Myocyte (in vitro differentiated cells): ENCODE measurements at regions not wholly inside any gene's neighbourhood (a gene's known extent, or its start where the extent isn't known, plus 50 kb on each side); places are given as distances from the start of the nearest gene placed in this dataset.
"Not testable (repeated sequence)": the region's sequence is repeated elsewhere in the genome, so short reads cannot be mapped to it uniquely, and the experiment has no call there.

Source experiments
- DNase-seq: peaks from one replicate; pipeline ENCODE4 v3.0.0-alpha.2; 2012; ENCODE audit warnings: low read depth

DNA sequence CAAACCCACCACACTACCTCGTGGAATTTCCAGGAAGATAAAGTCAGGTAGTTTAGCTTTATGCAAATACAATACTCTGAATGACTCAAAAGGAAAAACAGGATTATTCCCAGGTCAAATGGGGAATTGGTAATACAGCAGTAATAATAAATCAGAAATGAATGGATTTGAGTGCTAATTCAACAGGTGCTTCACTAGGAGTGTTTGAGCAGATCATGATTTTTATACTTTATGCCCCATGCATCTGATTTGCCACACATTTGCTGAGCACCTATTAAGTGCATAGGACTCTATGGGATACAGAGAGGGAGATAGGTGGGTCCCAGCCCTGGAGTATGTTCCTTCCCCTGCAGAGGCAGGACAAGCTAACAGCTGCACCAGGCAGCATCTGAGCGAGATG is 381.4 kb upstream of the PODXL start:
- no peak for DNase-seq

DNA sequence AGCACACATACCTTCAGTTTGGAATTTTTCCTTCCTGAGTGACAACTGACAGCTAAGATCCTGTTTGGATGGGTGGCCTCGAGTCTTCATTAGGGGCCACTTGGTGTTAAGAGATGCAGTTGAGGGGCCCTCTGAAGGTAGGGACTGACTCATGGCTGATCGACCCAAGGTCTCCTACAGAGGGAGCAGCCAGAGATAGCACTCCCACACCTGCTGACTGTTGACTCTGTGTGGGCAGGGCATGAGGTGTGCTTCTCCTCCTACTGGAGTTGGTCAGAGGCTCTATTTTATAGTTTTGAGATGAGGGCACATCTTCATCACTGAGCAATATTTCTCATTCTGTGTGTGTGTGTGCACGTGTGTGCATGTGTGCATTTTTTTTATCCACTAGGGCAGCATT is 378.8 kb upstream of the PODXL start:
- no peak for DNase-seq

DNA sequence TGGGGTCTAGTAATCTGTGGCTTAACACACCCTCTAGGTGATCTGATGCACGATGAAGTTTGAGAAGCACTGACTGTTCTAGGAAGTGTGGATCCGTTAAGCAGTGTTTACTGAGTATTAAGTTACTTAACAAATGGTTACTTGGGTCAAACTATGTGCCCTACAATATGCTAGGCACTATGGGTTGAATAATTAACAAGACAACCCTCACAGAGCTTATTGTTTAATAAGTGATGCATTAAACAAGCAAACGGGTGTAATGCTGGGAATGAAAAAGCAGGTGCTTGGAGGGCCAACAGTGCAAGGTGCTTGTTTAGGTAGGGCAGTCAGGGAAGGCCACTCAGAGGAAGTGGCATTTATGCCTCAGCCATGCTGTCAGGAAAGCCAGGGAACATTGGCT is 378.0 kb upstream of the PODXL start:
- no peak for DNase-seq

DNA sequence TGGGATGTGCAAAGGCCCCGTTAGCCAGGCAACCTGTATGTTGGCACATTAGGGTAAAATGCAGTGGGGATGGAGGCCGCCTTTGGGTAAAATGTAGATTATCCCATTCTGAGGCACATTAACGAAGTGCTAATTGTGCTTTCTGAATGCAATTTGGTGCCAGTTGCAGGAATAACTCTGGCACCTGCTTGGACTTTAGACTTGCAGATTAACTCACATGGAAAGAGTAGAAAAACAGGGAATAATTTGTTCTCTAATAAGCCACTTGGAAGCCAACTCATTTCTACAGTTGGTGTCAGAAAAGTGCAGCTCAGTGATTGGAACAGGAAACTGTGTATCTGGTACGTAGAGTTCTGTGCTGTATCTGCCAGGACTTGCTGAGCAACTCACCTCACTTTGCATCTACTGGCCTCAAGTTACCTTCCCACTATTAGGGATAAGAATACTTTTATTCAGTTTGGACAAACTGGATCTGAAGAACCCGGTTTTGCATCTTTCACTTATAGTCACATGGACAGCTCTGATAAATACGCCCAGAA is 377.4 kb upstream of the PODXL start:
- DNase-seq: no peak

DNA sequence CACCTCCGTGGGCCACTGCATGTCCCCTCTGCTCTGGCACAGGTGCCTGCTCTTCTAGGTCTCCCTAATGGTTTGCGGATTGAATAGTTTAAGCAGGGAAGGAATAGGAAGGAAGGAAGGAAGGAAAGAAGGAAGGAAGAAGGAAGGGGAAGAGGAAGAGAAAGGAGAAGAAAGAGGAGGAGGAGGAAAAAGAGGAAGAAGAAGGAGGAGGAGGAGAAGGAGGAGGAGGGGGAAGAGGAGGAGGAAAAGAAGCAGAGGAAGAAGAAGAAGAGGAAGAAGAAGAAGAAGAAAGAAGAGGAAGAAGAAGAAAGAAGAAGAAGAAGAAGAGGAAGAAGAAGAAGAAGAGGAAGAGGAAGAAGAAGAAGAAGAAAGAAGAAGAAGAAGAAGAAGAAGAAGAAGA is 376.8 kb upstream of the PODXL start:
- DNase-seq: not testable (repeated sequence)

DNA sequence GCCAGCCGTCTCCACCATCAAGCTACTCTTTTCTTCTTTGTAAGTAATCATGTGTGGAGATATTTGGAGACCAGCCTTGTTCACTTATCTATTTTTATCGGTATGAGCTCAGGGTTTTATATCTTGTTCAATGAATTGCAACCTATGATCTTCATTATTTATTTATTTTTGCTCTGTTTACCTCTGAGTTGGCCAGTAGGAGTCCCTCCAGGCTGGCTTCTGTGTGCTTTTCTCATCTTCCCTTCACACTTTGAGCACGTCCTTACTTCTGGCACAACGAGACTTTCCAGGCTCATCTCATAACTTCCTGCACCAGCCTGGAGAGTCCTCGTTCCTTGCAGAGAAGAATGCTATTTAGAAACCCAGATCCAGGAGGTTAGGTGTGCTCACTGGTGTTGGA is 375.8 kb upstream of the PODXL start:
- no peak for DNase-seq

DNA sequence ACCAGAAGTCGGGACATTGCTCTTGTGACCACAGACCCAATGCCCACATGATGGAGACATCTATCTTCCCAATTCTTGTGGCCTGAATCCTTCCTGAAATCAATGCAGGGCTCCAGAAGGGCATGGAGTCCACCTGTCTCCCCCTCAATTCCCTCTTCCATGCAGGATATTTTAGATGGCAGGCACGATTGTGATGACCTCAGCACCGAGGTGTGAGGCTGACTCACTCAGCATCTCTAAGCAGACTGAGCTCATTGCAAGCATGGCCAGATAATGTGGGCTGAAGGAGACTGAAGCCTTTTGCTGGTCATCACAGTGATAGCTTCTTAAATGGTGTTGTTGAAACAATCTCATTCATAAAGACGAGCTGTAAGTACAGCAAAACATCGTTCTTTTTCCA is 374.9 kb upstream of the PODXL start:
- no peak for DNase-seq

DNA sequence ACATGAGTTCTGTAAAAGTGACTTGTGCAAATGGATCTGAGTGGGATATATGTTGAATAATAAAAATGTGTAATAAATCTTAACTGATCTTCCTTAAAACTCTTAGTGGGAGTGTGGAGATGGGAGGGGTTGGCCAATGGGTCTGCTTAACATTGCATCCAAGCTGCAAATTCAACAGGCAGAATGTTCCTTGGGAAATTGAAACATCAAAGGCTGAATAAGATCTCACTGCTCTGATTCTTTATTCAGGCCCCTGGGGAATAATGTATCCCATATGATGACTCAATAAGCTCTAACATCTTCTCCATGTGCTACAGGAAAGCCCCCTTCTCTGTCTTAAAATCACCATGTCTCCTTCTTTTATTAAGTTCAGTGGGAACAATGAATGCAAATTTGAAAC is 373.2 kb upstream of the PODXL start:
- no peak for DNase-seq

DNA sequence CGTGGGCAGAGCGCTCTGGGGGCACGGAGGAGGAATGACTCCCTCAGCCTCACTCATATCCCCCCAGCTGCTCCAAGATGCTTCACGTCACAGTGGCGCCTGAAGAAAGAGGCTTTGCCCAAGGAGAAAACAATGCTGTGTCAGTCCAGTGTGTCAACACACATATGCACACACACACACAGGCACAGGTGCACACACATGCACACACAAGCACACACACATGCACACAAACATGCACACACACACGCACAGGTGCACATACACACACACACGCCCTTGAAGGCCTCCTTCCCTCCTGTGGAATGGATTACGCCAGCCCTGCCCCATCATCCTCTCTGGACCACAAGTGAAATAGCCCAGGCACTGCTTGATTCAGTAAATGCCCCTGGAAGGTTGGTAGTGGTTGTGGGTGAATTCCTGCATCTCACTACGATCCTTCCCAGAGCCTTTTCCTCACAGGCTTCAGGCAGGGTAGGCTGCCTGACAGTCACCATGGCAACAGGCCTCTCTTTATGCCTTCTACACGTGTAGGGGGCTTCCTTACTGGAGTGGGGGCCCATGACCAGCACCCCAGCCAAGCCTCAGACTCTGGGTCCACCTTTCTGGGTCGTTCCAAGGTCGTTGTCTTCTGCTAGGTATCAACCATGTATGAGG is 371.5 kb upstream of the PODXL start:
- DNase-seq: no peak

DNA sequence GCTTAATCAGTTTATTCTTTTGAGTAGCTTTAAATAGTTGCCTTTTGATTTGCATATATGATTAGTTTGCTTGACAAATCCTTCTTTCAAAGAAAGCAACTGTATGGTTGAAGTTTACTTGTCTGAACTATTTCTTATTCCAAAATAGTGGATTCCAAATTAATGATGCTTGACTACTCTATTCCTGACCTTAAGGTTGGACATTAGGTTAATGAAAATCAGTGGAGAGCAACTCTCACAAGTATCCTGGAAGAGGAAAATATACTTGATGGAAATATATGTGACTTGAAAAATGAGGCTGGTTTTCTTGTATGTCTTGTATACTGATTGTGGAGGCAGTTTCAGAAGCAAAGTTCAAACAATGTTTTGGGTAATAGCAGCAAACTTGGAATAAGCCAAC is 369.2 kb upstream of the PODXL start:
- no peak for DNase-seq

DNA sequence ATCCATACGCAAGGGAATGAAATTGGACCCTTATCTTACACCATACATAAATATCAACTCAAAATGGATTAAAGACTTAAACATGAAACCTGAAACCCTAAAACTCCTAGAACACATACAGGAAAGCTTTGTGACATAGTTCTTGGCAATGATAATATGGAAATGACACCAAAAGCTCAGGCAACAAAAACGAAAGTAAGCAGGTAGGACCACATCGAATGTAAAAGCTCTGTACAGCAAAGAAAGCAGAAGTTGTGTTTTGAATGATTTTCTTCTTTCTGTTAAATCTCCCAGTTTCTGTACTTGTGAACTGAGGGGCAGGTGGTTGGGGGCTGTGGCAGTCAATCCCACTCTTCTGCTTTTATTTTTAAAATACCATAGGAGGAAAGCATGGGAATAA is 368.4 kb upstream of the PODXL start:
- no peak for DNase-seq

DNA sequence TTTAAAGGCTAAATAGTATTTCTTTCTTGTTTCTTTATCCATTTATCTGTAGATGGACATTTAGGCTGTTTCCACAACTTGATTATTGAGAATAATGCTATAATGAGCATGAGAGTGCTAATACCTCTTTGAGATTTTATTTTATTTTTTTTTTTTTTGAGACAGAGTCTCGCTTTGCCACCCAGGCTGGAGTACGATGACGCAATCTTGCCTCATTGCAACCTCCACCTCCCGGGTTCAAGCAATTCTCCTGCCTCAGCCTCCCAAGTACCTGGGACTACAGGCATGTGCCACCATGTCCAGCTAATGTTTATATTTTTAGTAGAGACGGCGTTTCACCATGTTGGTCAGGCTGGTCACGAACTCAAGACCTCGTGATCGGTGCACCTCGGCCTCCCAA is 366.5 kb upstream of the PODXL start:
- DNase-seq: not testable (repeated sequence)

DNA sequence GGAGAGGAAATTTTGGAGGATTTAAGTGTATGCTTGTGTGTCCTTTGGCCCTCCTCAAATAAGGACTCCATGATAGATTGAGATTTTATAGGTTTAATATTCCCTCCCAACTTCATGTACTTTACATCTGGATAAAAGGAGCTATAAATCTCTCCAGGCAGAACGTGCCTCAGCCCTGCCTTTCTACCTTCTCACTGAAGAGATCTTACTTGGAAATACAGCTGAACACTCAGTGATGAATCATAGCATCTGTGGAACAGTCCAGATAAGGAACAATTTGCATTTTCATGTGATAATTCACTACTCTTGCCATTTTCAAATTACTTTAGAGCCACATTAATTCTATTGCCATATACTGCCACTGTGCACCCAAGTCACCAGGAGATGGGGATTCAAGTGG is 364.6 kb upstream of the PODXL start:
- no peak for DNase-seq

DNA sequence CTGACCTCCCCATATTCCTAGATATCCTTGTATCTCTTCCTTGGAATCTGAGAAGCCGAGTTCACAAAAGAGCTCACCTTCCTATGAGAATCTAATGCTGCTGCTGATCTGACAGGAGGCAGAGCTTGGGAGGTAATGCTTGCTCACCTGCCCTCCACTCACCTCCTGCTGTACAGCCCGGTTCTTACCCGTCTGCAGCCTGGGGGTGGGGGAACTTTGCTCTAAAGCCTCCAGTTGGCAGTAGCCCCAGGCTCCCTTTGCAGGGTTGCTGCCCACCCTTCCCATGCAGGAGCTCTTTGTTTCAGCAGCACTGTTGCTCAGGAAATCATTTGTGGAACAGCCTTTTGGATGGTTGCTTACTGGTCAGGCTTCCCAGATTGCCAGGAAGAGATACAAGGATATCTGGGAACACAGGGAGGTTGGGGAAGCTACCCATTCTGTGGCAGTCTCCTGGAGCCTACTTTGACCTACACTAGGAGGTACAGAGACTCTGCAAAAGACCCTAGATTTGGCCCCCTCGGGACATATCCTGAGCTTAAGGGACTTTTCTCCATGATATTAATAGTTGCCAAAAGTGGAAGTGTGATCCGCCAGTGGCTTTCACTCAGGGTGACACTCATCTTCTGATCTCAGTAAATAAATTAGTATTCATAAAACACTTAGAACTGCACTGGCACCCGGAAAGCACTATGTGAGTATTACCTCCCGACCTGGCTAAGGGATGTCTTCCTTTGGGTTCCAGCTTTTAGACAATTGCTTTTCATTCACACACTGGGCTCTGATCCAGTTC is 363.7 kb upstream of the PODXL start:
- DNase-seq: no peak

DNA sequence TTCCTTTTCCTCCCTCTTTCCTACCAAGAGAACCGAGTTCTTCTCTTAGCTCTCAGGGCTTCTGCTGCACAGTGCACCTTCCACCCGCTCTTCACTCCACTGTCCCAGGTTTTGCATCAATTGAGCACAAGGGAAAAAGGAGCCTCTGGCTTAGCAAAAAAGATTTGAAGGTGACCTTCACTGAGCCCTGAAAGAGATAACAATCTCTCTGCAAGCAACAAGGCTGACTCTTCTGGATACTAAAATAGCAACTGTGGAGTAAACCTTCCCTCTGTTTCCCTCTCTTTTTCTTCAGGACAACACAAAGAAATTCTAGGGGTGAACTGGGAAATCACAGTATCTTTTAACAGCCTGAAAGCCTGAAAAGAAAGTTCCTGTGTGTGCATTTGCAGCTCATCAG is 354.7 kb upstream of the PODXL start:
- no peak for DNase-seq

DNA sequence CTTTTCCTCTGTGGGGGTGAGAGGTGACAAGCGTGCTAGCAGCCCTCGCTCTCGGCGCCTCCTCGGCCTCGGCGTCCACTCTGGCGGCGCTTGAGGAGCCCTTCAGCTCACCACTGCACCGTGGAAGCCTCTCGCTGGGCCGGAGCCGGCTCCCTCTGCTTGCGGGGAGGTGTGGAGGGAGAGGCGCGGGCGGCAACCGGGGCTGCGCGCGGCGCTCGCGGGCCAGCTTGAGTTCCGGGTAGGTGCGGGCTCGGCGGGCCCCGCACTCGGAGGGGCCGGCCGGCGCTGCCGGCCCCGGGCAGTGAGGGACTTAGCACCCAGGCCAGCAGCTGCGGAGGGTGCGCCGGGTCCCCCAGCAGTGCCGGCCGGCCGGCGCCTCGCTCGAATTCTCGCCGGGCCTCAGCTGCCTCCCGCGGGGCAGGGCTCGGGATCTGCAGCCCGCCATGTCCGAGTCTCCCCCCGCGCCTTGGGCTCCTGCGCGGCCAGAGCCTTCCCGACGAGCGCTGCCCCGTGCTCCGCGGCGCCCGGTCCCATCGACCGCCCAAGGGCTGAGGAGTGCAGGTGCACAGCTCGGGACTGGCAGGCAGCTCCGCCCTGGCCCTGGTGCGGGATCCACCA is 352.8 kb upstream of the PODXL start:
- DNase-seq: no peak

DNA sequence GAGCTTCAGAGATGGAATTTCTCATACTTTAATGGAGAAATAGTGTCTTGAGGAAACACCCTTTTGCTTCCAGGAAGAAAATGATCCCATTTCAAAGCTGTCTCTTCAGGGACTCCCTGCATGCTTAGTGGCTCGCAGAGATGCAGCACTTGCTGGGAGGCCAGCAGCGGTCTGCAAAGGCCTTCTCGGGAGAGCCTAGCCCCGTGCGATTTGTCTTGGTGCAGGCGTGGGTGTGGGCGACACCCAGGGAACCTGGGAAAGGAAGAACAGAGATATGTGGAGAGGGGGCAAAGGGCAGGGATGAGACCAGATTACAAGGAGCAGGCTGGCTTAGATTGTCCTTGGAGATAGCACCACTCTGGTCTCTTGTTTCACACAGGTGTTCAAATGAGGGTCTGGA is 352.3 kb upstream of the PODXL start:
- no peak for DNase-seq

DNA sequence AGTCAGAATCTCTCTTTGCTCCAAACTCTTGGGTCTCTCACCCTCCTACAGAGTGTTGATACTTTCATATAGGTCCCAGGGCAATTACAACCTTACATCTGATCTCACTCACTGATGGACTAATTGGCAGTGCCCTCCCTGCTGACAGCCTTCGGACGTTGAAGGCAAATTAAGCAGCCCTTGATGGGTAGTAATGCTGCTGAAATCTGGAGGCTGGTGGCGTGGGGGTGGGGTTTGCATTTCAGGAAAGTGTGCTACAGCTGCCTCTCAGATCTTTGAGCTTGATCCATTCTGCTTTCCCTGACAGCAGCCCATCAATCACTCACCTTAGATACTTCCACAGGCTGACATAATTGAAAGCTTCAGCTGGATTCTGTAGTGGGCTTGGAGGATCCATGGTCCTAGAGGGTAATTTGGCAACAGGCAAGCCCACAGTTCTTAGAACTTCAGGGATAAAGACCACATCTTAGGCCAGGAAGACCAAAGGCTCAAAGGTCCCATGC is 349.1 kb upstream of the PODXL start:
- no peak for DNase-seq

DNA sequence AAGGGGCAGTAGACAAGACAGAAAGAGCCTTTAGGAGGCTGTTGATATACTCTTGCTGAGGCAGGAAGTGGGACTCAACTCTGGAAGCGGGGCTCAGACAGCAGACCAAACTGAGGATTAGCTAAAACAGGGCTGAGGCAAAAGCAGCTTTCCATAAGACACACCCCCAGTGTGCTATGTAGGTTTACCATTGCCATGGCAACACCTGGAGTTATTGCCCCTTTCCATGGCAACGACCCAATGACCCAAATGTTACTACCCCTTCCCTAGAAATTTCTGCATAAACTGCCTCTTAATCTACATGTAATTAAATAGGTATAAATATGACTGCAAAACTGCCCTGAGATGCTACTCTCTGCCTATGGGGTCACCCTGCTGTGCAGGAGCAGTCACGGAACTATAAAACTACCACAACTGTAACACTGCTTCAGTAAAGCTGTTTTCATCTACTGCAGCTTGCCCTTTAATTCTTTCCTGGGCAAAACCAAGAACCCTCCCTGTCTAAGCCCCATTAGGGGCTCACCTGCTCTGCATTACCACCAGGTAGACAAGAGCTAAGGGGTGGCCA is 348.4 kb upstream of the PODXL start:
- DNase-seq: no peak

DNA sequence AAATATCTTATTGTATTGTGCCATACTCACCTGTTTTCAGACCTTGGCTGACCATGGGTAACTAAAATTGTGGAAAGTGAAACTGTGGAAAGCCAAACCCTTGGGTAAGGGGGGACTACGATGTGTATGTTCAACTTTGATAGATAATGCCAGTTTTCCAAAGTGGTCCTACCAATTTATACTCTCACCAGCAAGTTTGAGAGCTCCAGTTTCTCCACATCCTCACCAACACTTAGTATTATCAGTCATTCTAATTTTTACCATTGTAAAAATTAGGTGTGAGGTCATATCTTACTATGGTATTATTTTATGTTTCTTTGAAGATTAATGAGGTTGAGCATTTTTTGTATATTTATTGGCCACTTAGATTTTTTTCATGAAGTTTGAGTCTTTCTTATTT is 346.9 kb upstream of the PODXL start:
- DNase-seq: no peak

DNA sequence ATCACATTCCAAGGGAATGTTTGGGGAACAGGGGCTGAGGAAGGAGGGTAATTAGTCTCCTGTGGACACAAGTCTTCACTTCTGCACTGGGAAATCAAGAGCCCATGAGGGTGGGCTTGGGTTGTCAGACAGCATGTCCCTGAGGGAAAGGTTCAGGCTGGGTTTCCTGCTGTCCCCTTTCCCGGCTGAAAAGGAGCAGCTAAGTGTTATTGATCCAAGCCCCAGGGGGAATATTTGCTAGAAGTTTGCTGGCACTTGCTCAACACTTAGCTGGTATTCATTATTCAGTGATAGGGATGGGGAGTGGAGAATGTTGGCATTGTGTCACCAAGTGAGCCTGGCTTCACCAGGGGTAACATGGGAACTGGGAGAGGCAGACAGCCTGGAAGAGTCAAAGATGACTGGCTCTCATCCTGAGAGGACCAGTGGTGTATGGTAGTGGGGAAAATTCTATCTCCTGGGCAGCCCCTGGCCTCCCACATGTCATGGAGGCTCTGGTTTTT is 344.4 kb upstream of the PODXL start:
- no peak for DNase-seq
